GM23338 (cell line): ENCODE measurements at regions not wholly inside any gene's neighbourhood (a gene's known extent, or its start where the extent isn't known, plus 50 kb on each side); places are given as distances from the start of the nearest gene placed in this dataset.

Source experiments
- ATAC-seq: fragments of 200-7000 bp; cut with Tn5 transposase; 3 replicates; pipeline ENCODE4 v1.9.1; 2020
- DNase-seq: peaks from one replicate; pipeline ENCODE4 v3.0.0-alpha.2; 2015; ENCODE audit warnings: low spot score
- H2AFZ ChIP-seq: fragments of 200-600 bp; sonication (generic); 2 replicates; pipeline ENCODE4 v1.8.0; 2016; ENCODE audit warnings: antibody characterized with exemption, mild to moderate bottlenecking, moderate library complexity
- H3F3A ChIP-seq: fragments of 200-600 bp; sonication (generic); replicated peaks from 2 replicates; pipeline ENCODE4 v1.8.0; 2017; ENCODE audit warnings: antibody characterized with exemption, mixed run types, low read depth
- H3K27ac ChIP-seq: fragments of 200-600 bp; sonication (generic); 2 replicates; pipeline ENCODE4 v1.6.1; 2016; ENCODE audit warnings: low read depth
- H3K27me3 ChIP-seq: fragments of 200-600 bp; sonication (generic); 2 replicates; pipeline ENCODE4 v1.8.0; 2016; ENCODE audit warnings: mild to moderate bottlenecking, mixed run types, moderate library complexity; ENCODE audit not compliant: insufficient read depth
- H3K36me3 ChIP-seq: fragments of 200-600 bp; sonication (generic); 2 replicates; pipeline ENCODE4 v1.8.0; 2016; ENCODE audit warnings: mild to moderate bottlenecking; ENCODE audit not compliant: insufficient read depth
- H3K4me1 ChIP-seq: fragments of 200-600 bp; sonication (generic); 2 replicates; pipeline ENCODE4 v1.8.0; 2016; ENCODE audit warnings: mild to moderate bottlenecking, moderate library complexity; ENCODE audit not compliant: insufficient read depth
- H3K4me2 ChIP-seq: fragments of 200-600 bp; sonication (generic); 2 replicates; pipeline ENCODE4 v1.7.1; 2017; ENCODE audit warnings: mixed run types
- H3K4me3 ChIP-seq: fragments of 200-600 bp; sonication (generic); 2 replicates; pipeline ENCODE4 v1.6.1; 2016; ENCODE audit warnings: mixed run types
- H3K79me2 ChIP-seq: fragments of 200-600 bp; sonication (generic); replicated peaks from 2 replicates; pipeline ENCODE4 v1.8.0; 2017; ENCODE audit warnings: mild to moderate bottlenecking; ENCODE audit not compliant: insufficient read depth
- H3K9me2 ChIP-seq: fragments of 200-600 bp; sonication (generic); 2 replicates; pipeline ENCODE4 v1.8.0; 2017; ENCODE audit not compliant: insufficient read depth
- H4K20me1 ChIP-seq: fragments of 200-600 bp; sonication (generic); replicated peaks from 2 replicates; pipeline ENCODE4 v1.8.0; 2017; ENCODE audit warnings: mild to moderate bottlenecking; ENCODE audit not compliant: insufficient read depth
- H3K27ac Mint-ChIP-seq: 2 replicates; pipeline ENCODE4 v1.8.0; 2020; ENCODE audit warnings: inconsistent platforms, mild to moderate bottlenecking, moderate library complexity, mixed read lengths
- H3K27me3 Mint-ChIP-seq: 3 replicates; pipeline ENCODE4 v1.8.0; 2022; ENCODE audit warnings: low read depth, mild to moderate bottlenecking, moderate library complexity, mixed read lengths, inconsistent platforms; ENCODE audit not compliant: insufficient read depth, poor library complexity
- H3K36me3 Mint-ChIP-seq: 3 replicates; pipeline ENCODE4 v1.8.0; 2021; ENCODE audit warnings: low read depth, mild to moderate bottlenecking, inconsistent platforms, moderate library complexity, mixed read lengths
- H3K4me1 Mint-ChIP-seq: 3 replicates; pipeline ENCODE4 v1.8.0; 2020; ENCODE audit warnings: mild to moderate bottlenecking, inconsistent platforms, mixed read lengths
- H3K4me3 Mint-ChIP-seq: 3 replicates; pipeline ENCODE4 v1.8.0; 2021; ENCODE audit warnings: moderate library complexity, mild to moderate bottlenecking, inconsistent platforms, mixed read lengths
- H3K9me3 Mint-ChIP-seq: 3 replicates; pipeline ENCODE4 v1.8.0; 2020; ENCODE audit warnings: moderate library complexity, mild to moderate bottlenecking, inconsistent platforms, mixed read lengths
- TF ChIP-seq, protein P1 (sequence below): fragments of 250-450 bp; sonication (Bioruptor Pico); IDR thresholded peaks from 2 replicates; pipeline ENCODE4 v1.5.0; 2020; ENCODE audit warnings: mild to moderate bottlenecking, moderate library complexity
- TF ChIP-seq, protein P2 (sequence below): IDR thresholded peaks from one replicate; pipeline ENCODE4 v1.6.1; 2018; ENCODE audit warnings: antibody characterized with exemption; ENCODE audit not compliant: unreplicated experiment

DNA sequence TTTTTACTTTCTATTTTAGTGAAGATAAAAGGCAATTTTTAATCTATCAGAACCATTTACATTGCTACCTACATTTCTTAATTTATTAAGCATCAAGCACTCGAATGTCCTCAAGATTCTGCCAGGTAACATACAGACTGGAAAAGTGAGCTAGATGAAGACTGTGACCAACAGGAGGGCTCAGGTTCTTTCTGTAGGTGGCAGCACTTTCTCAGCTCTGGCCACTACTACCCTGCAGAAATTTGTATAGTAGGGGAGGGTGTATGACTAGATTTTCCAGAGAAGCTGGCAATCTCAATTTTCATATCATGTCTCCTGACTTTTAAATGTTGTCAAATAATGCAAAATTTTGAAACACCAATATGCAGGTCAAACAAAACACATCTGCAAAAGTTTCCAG lies 165.0 kb upstream of the SUCLG2 start (continued):
- TF ChIP-seq, protein P1, sequence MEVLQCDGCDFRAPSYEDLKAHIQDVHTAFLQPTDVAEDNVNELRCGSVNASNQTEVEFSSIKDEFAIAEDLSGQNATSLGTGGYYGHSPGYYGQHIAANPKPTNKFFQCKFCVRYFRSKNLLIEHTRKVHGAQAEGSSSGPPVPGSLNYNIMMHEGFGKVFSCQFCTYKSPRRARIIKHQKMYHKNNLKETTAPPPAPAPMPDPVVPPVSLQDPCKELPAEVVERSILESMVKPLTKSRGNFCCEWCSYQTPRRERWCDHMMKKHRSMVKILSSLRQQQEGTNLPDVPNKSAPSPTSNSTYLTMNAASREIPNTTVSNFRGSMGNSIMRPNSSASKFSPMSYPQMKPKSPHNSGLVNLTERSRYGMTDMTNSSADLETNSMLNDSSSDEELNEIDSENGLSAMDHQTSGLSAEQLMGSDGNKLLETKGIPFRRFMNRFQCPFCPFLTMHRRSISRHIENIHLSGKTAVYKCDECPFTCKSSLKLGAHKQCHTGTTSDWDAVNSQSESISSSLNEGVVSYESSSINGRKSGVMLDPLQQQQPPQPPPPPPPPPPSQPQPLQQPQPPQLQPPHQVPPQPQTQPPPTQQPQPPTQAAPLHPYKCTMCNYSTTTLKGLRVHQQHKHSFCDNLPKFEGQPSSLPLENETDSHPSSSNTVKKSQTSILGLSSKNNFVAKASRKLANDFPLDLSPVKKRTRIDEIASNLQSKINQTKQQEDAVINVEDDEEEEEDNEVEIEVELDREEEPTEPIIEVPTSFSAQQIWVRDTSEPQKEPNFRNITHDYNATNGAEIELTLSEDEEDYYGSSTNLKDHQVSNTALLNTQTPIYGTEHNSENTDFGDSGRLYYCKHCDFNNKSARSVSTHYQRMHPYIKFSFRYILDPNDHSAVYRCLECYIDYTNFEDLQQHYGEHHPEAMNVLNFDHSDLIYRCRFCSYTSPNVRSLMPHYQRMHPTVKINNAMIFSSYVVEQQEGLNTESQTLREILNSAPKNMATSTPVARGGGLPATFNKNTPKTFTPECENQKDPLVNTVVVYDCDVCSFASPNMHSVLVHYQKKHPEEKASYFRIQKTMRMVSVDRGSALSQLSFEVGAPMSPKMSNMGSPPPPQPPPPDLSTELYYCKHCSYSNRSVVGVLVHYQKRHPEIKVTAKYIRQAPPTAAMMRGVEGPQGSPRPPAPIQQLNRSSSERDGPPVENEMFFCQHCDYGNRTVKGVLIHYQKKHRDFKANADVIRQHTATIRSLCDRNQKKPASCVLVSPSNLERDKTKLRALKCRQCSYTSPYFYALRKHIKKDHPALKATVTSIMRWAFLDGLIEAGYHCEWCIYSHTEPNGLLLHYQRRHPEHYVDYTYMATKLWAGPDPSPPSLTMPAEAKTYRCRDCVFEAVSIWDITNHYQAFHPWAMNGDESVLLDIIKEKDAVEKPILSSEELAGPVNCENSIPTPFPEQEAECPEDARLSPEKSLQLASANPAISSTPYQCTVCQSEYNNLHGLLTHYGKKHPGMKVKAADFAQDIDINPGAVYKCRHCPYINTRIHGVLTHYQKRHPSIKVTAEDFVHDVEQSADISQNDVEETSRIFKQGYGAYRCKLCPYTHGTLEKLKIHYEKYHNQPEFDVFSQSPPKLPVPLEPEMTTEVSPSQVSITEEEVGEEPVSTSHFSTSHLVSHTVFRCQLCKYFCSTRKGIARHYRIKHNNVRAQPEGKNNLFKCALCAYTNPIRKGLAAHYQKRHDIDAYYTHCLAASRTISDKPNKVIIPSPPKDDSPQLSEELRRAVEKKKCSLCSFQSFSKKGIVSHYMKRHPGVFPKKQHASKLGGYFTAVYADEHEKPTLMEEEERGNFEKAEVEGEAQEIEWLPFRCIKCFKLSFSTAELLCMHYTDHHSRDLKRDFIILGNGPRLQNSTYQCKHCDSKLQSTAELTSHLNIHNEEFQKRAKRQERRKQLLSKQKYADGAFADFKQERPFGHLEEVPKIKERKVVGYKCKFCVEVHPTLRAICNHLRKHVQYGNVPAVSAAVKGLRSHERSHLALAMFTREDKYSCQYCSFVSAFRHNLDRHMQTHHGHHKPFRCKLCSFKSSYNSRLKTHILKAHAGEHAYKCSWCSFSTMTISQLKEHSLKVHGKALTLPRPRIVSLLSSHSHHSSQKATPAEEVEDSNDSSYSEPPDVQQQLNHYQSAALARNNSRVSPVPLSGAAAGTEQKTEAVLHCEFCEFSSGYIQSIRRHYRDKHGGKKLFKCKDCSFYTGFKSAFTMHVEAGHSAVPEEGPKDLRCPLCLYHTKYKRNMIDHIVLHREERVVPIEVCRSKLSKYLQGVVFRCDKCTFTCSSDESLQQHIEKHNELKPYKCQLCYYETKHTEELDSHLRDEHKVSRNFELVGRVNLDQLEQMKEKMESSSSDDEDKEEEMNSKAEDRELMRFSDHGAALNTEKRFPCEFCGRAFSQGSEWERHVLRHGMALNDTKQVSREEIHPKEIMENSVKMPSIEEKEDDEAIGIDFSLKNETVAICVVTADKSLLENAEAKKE (CRISPR knock-in tag): no peak

DNA sequence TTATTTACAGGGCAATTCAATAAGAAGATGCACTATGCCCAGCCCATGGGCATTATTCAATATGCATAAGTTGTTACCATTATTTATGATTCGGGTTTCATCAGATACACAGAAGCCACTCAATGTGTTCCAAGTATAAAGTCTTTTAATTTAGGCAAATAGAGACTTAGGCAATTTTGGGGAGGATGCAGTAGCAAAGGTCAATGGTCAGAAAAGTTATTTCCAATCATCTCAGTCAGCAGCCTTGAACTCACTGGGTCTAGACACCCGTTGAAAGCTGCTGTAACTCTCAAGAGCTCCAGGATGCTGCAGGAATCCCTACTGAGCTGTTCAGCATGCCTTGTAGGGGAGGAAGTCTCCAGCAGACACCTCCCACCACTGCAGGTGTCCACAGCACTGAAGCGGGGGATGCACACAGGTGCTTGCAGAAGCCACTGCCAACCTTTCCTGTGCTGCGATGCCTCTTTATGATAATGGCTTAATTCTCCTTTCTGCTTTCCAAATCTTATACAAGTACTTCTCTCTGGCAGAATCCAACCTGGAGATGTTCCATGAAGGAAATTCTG lies 155.0 kb upstream of the SUCLG2 start:
- TF ChIP-seq, protein P1 (CRISPR knock-in tag): peak; percentile 31; the same call in 1 of the 2 replicates
- TF ChIP-seq, protein P2, sequence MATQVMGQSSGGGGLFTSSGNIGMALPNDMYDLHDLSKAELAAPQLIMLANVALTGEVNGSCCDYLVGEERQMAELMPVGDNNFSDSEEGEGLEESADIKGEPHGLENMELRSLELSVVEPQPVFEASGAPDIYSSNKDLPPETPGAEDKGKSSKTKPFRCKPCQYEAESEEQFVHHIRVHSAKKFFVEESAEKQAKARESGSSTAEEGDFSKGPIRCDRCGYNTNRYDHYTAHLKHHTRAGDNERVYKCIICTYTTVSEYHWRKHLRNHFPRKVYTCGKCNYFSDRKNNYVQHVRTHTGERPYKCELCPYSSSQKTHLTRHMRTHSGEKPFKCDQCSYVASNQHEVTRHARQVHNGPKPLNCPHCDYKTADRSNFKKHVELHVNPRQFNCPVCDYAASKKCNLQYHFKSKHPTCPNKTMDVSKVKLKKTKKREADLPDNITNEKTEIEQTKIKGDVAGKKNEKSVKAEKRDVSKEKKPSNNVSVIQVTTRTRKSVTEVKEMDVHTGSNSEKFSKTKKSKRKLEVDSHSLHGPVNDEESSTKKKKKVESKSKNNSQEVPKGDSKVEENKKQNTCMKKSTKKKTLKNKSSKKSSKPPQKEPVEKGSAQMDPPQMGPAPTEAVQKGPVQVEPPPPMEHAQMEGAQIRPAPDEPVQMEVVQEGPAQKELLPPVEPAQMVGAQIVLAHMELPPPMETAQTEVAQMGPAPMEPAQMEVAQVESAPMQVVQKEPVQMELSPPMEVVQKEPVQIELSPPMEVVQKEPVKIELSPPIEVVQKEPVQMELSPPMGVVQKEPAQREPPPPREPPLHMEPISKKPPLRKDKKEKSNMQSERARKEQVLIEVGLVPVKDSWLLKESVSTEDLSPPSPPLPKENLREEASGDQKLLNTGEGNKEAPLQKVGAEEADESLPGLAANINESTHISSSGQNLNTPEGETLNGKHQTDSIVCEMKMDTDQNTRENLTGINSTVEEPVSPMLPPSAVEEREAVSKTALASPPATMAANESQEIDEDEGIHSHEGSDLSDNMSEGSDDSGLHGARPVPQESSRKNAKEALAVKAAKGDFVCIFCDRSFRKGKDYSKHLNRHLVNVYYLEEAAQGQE: no peak
- ATAC-seq (no peak; the same call in 2 of the 3 replicates), DNase-seq (peak; percentile 8)
- no peaks in the 10 kb centered on the region for H3K27me3 Mint-ChIP-seq
- no peak overlapping the region for H3K4me3 ChIP-seq
- H3K9me2 ChIP-seq: peaks cover 10% of the 10 kb centered on the region; the same call in 1 of the 2 replicates
- peaks cover 13% of the 10 kb centered on the region; the same call in 2 of the 3 replicates for H3K4me1 Mint-ChIP-seq
- peaks cover 6% of the 10 kb centered on the region for H3K4me1 ChIP-seq
- H3K9me3 Mint-ChIP-seq: no peaks in the 10 kb centered on the region
- no peaks in the 10 kb centered on the region for H3F3A ChIP-seq
- H2AFZ ChIP-seq: no peak overlapping the region
- no peaks in the 10 kb centered on the region for H4K20me1 ChIP-seq
- H3K27ac Mint-ChIP-seq: no peak overlapping the region
- no peak overlapping the region for H3K4me3 Mint-ChIP-seq
- H3K27me3 ChIP-seq: no peaks in the 10 kb centered on the region
- H3K36me3 ChIP-seq: no peaks in the 10 kb centered on the region
- H3K27ac ChIP-seq: no peak overlapping the region
- no peaks in the 10 kb centered on the region for H3K36me3 Mint-ChIP-seq
- no peaks in the 10 kb centered on the region for H3K79me2 ChIP-seq
- H3K4me2 ChIP-seq: no peak overlapping the region
